ENCODE measurements at regions not wholly inside any gene's neighbourhood (a gene's known extent, or its start where the extent isn't known, plus 50 kb on each side); places are given as distances from the start of the nearest gene placed in this dataset.

GRCh38 chr22:49068861-49069500 is 758.7 kb downstream of the BRD1 start:
- TF ChIP-seq CTCF (IDR thresholded peaks at IDR 0.05; ENCODE audit: low read length) (no peak), EZH2 (optimal IDR thresholded peaks at IDR 0.05; ENCODE audit: low read depth, low read length) (no peak)

Measured in MM.1S (cell line).